A673 (cell line): ENCODE measurements at regions not wholly inside any gene's neighbourhood (a gene's known extent, or its start where the extent isn't known, plus 50 kb on each side); places are given as distances from the start of the nearest gene placed in this dataset.

ENCODE experiments used
- EZH2 ChIP-seq: fragments of 200-600 bp; sonication (generic); IDR thresholded peaks from 2 replicates; pipeline ENCODE4 v1.6.1; 2017; ENCODE audit warnings: borderline replicate concordance, low read depth, mild to moderate bottlenecking, mixed read lengths, antibody characterized with exemption, low read length; ENCODE audit not compliant: poor library complexity, severe bottlenecking
- TF ChIP-seq, protein P1 (sequence below): fragments of 300-800, 200-600 bp; sonication (generic); conservative IDR thresholded peaks from 2 replicates; pipeline ENCODE4 v1.5.1; 2017; ENCODE audit warnings: low read depth, mild to moderate bottlenecking, antibody characterized with exemption, low read length, moderate library complexity, mixed read lengths

GRCh38 chr16:50999181-50999580, 151.9 kb downstream of the SALL1 start:
- TF ChIP-seq, protein P1, sequence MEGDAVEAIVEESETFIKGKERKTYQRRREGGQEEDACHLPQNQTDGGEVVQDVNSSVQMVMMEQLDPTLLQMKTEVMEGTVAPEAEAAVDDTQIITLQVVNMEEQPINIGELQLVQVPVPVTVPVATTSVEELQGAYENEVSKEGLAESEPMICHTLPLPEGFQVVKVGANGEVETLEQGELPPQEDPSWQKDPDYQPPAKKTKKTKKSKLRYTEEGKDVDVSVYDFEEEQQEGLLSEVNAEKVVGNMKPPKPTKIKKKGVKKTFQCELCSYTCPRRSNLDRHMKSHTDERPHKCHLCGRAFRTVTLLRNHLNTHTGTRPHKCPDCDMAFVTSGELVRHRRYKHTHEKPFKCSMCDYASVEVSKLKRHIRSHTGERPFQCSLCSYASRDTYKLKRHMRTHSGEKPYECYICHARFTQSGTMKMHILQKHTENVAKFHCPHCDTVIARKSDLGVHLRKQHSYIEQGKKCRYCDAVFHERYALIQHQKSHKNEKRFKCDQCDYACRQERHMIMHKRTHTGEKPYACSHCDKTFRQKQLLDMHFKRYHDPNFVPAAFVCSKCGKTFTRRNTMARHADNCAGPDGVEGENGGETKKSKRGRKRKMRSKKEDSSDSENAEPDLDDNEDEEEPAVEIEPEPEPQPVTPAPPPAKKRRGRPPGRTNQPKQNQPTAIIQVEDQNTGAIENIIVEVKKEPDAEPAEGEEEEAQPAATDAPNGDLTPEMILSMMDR, result no peak
- no peak for TF ChIP-seq EZH2
